Stimulated activated CD8-positive, alpha-beta memory T cell treated with anti-CD3 and anti-CD28 coated beads, Interleukin-2, amount 100 ng/mL, for 48 hours (primary cell): ENCODE measurements at regions not wholly inside any gene's neighbourhood (a gene's known extent, or its start where the extent isn't known, plus 50 kb on each side); places are given as distances from the start of the nearest gene placed in this dataset.

Experiments used
- DNase-seq, 2 donors: peaks; one replicate each; pipeline ENCODE4 v3.0.0-alpha.2; 2020; ENCODE audit warnings: low read depth in 2 of 2

DNA sequence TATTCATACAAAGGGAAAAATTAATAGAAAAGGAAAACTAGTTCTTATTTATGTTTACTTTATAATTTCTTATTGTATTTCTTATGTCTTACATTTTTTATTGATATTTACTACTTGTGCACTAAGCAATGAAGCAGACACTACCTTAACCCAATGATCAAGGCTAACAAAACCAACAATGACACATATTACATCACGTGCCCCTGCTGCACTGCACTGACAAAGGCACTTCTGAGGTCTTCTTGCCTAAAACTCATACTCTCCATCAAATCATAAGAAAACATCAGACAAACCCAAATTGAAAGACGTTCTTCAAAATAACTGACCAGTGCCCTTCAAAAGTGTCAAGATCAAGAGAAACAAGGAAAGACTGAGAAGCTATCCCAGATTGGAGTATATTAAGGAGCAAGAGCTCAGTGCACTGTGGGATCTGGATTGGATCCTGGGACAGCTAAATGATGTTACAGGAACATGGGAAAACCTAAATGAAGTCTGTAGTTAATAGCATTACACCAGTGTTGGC lies 230.9 kb downstream of the AUH start:
- DNase-seq = no peak

- peak; percentile 57 to 69 for DNase-seq
Observed at GRCh38 chr9:91131433-91131839, 230.3 kb downstream of the AUH start.

DNA sequence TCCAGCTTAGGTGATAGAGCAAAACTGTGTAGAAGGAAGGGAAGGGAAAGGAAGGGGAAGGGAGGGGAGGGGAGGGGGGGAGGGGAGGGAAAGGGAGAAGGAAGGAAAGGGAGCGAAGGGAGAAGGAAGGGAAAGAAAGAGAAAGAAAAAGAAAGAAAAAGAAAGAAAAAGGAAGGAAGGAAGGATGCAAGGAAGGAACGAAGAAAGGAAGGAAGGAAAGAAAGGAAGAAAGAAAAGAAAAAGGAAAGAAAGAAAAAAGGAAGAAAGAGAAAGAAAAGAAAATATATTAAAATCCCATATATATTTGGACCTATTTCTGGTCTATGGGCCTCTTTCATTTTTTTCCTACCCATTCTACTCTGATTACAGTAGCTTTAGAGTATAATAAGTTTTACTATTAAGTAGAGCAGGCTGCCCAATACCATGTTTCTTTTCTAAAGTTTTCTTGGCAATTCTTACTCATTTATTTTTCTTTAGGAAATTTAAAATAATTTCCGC lies 229.1 kb downstream of the AUH start:
- no peak for DNase-seq

- no peak for DNase-seq
Observed at GRCh38 chr9:91134608-91135007, 227.1 kb downstream of the AUH start.

GRCh38 chr9:91137391-91137790 lies 224.3 kb downstream of the AUH start:
- no peak for DNase-seq

DNA sequence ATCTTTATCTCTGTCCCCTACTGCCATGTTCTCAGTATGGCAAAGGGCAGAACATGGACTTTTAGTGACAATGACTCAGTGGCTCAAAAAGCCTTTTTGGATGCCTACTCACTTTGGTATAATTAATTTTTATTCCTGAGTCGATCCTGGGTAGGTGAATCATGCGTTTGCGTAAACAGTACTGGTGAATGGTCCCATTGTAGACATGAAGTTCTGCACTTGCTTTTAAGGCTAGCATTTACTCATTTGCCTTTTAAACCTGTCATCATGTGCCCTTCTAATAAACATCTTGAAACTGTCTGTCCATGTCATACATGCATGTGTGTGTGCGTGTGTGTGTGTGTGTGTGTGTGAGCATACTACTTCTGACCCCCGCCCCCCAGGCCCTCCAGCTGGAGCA lies 223.0 kb downstream of the AUH start:
- no peak for DNase-seq

DNA sequence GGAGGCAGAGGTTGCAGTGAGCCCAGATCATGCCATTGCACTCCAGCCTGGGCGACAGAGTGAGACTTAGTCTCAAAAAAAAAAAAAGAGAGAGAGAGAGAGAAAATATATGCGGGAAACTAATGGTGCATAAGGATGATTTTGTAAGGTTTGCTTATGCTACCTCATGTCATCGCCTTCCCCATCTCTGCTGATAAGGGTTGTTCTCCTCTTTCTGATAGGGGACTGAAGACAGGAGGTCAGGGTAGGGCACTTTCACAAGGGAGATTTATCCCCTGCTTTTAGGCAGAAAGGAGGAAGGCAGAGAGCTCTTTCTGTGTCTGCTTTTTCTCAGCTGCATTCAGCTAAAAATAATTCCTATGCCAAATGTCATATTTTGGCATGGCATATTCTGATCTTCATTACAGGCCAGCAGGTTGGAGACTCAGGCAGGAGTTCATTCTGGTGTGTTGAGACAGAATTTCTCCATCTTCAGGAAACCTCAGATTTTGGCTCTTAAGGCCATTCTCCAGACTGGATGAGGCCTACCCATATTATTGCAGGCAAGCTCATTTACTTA lies 220.2 kb downstream of the AUH start:
- DNase-seq = no peak

- DNase-seq = no peak
Observed at GRCh38 chr9:91143162-91143561, 218.6 kb downstream of the AUH start.

DNA sequence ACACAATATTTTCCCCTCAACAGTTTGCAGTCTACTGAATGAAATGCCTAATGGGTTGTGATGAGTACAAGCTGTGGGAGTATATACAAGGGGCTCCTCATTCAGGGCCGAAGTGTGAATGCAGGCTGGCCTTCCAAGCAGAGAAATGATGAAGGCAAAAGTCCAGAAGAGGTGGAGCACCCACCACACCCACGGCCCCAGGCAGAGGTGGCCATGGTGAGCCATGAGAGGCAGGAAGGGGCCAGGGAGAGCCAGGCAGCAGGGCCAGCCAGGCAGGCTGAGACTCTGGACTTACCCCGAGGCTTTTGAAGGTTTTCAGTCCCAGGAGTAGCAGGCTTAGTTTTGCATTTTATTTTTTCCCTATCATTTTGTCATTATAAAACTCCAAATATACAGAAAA lies 218.1 kb downstream of the AUH start:
- no peak for DNase-seq

DNA sequence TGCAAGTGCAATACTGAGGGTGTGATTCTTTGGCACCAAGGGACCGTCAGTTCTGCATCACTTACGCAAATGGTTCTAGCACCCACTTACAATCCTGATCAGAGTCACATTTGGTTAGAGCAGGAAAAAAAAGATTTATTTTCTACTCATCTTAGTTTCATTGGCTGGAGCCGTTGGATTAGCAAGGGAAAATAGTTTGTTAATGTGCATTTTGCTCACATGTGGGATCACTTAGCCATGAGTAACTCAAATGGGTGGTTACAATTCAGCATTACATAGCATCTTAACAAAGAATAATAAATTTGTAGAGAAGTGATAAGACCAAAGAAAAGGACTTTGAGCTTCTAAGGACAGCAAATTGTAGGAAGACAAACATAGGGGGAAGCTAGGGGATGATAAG lies 216.9 kb downstream of the AUH start:
- DNase-seq = no peak

DNA sequence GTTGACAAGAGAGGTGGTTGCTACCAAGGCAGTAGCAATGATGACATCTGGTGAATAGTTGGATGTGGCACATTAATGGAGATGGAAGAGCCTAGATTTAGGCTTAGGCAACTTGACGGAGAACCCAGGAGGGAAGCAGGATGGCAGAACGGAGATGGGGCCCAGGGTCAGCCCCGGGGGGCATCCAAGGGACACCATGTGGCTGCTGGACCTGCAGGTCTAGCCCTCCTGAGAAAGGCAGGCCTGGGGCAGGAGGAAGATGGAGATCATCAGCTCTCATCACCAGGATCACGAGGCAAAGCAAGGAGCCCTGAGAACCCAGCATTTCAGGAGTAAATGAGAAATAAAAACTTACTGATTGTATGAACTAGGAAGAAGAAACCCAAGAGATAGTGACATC lies 216.2 kb downstream of the AUH start:
- DNase-seq = no peak

GRCh38 chr9:91146391-91147019 lies 215.2 kb downstream of the AUH start:
- no peak for DNase-seq

GRCh38 chr9:91147079-91147708 lies 214.5 kb downstream of the AUH start:
- no peak for DNase-seq

- DNase-seq = no peak
Observed at GRCh38 chr9:91148306-91148705, 213.4 kb downstream of the AUH start.

DNA sequence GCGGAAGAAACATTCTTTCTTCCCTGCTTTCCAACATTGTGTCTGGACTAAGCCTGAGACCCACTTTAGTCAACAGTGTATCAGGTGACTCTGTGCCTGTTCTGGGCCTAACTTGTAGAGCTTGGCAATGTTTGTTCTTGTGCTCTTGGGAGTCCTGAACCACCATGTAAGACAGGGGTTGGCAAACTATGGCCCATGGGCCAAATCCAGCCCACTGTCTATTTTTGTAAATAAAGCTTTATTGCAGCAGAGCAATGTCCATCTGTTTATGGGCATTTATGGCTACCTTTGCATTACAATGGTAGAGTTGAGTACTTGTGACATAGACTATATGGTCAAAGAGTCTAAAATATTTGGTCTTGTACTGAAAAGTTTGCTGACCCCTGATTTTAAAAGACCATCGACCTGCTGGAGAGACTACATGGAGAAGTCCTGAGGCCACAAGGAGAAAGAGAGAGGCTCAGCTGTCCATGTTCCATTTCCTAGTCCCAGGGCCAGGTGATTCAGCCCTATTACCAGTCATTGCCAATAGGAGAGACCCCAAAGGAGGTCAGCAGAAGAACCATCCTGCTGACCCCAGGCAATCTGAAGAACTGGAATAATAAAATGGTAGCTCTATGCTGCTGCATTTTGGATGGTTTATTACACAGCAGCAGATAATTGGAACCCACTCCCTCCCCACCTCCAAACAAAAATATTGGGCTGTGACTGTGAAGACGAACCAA lies 211.3 kb downstream of the AUH start:
- DNase-seq = no peak

DNA sequence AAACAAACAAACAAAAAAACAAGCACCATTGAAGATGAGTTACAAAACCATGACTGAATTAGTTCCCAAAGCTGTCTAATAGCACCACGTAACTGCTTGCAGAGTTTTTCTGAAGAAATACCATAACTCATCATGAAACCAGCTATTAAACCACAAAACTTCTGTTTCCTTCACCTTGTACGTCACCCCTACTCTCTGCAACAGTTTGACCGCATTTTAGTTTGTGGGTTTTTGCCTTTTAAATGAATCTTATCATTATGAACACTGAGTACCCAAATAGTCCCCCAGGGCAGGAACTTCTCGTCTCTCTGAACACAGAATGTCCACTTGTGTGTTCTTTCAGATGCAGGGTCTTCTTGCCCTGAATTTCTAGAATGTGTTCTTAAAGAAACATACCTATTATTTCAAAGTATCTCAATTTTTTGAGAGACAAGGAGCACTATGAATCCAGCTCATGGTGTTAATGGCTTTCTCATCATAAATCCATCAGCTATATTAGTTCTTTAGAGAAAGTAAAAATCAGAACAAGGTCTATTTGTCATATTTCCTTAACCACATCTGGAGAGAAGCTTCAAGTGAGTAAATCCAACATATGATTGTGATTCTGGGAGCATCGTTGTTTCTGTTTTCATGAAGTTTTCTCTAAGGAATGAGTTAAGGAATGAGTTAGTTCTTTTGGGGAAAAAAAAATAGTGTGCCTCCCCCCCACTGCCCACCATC lies 210.6 kb downstream of the AUH start:
- DNase-seq = no peak

- DNase-seq = no peak
Observed at GRCh38 chr9:91151718-91152095, 210.0 kb downstream of the AUH start.

DNA sequence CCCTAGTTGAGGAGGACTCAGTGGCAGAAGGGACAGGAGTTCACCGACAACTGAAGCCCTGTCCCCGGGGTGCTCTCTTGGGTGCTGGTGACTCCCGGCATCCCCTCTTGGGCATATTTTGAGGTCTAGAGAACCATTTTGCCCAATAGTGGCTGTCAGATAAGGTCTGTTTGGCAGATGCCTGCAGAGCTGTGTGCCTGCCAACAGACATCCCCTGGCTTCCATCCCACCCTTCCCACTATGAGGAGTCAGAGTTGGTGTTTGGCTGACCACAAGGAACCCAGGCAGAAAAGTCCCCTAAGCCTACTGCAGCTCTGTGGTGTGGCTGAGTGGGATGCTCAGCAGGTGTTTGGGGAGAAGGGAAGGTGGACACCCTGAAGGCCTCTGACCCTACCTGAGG lies 207.0 kb downstream of the AUH start:
- DNase-seq = no peak

GRCh38 chr9:91155181-91155580 lies 206.5 kb downstream of the AUH start:
- no peak for DNase-seq

- DNase-seq = no peak
Observed at GRCh38 chr9:91155746-91156376, 205.9 kb downstream of the AUH start.

- DNase-seq = no peak
Observed at GRCh38 chr9:91156451-91157234, 205.1 kb downstream of the AUH start.
